ENCODE measurements at regions not wholly inside any gene's neighbourhood (a gene's known extent, or its start where the extent isn't known, plus 50 kb on each side); places are given as distances from the start of the nearest gene placed in this dataset.

DNA sequence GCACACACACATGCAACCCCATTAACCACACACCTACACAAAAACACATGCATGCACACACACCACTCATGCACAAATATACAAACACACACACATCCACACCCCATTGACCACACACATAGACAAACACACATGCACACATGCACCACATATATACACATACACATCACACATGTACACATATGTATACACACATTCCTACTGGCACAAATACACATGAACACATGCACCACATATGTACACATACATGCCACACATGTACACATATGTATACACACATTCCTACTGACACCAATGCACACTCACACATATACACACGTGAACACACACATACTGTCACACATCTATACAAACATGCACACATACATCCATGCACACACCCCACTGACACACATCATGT, 212.5 kb upstream of the PPP2R2D start:
- TF ChIP-seq CTCF (IDR thresholded peaks at IDR 0.05), result no peak
- no peak for TF ChIP-seq POLR2A (IDR thresholded peaks at IDR 0.05; ENCODE audit: low read depth)
